GM23338 (cell line): ENCODE measurements at regions not wholly inside any gene's neighbourhood (a gene's known extent, or its start where the extent isn't known, plus 50 kb on each side); places are given as distances from the start of the nearest gene placed in this dataset.

Experiments used
- ATAC-seq: fragments of 200-7000 bp; cut with Tn5 transposase; 3 replicates; pipeline ENCODE4 v1.9.1; 2020
- DNase-seq: peaks from one replicate; pipeline ENCODE4 v3.0.0-alpha.2; 2015; ENCODE audit warnings: low spot score
- H2AFZ ChIP-seq: fragments of 200-600 bp; sonication (generic); 2 replicates; pipeline ENCODE4 v1.8.0; 2016; ENCODE audit warnings: antibody characterized with exemption, mild to moderate bottlenecking, moderate library complexity
- H3F3A ChIP-seq: fragments of 200-600 bp; sonication (generic); replicated peaks from 2 replicates; pipeline ENCODE4 v1.8.0; 2017; ENCODE audit warnings: antibody characterized with exemption, mixed run types, low read depth
- H3K27ac ChIP-seq: fragments of 200-600 bp; sonication (generic); 2 replicates; pipeline ENCODE4 v1.6.1; 2016; ENCODE audit warnings: low read depth
- H3K27me3 ChIP-seq: fragments of 200-600 bp; sonication (generic); 2 replicates; pipeline ENCODE4 v1.8.0; 2016; ENCODE audit warnings: mild to moderate bottlenecking, mixed run types, moderate library complexity; ENCODE audit not compliant: insufficient read depth
- H3K36me3 ChIP-seq: fragments of 200-600 bp; sonication (generic); 2 replicates; pipeline ENCODE4 v1.8.0; 2016; ENCODE audit warnings: mild to moderate bottlenecking; ENCODE audit not compliant: insufficient read depth
- H3K4me1 ChIP-seq: fragments of 200-600 bp; sonication (generic); 2 replicates; pipeline ENCODE4 v1.8.0; 2016; ENCODE audit warnings: mild to moderate bottlenecking, moderate library complexity; ENCODE audit not compliant: insufficient read depth
- H3K4me2 ChIP-seq: fragments of 200-600 bp; sonication (generic); 2 replicates; pipeline ENCODE4 v1.7.1; 2017; ENCODE audit warnings: mixed run types
- H3K4me3 ChIP-seq: fragments of 200-600 bp; sonication (generic); 2 replicates; pipeline ENCODE4 v1.6.1; 2016; ENCODE audit warnings: mixed run types
- H3K79me2 ChIP-seq: fragments of 200-600 bp; sonication (generic); replicated peaks from 2 replicates; pipeline ENCODE4 v1.8.0; 2017; ENCODE audit warnings: mild to moderate bottlenecking; ENCODE audit not compliant: insufficient read depth
- H3K9me2 ChIP-seq: fragments of 200-600 bp; sonication (generic); 2 replicates; pipeline ENCODE4 v1.8.0; 2017; ENCODE audit not compliant: insufficient read depth
- H4K20me1 ChIP-seq: fragments of 200-600 bp; sonication (generic); replicated peaks from 2 replicates; pipeline ENCODE4 v1.8.0; 2017; ENCODE audit warnings: mild to moderate bottlenecking; ENCODE audit not compliant: insufficient read depth
- H3K27ac Mint-ChIP-seq: 2 replicates; pipeline ENCODE4 v1.8.0; 2020; ENCODE audit warnings: inconsistent platforms, mild to moderate bottlenecking, moderate library complexity, mixed read lengths
- H3K27me3 Mint-ChIP-seq: 3 replicates; pipeline ENCODE4 v1.8.0; 2022; ENCODE audit warnings: low read depth, mild to moderate bottlenecking, moderate library complexity, mixed read lengths, inconsistent platforms; ENCODE audit not compliant: insufficient read depth, poor library complexity
- H3K36me3 Mint-ChIP-seq: 3 replicates; pipeline ENCODE4 v1.8.0; 2021; ENCODE audit warnings: low read depth, mild to moderate bottlenecking, inconsistent platforms, moderate library complexity, mixed read lengths
- H3K4me1 Mint-ChIP-seq: 3 replicates; pipeline ENCODE4 v1.8.0; 2020; ENCODE audit warnings: mild to moderate bottlenecking, inconsistent platforms, mixed read lengths
- H3K4me3 Mint-ChIP-seq: 3 replicates; pipeline ENCODE4 v1.8.0; 2021; ENCODE audit warnings: moderate library complexity, mild to moderate bottlenecking, inconsistent platforms, mixed read lengths
- H3K9me3 Mint-ChIP-seq: 3 replicates; pipeline ENCODE4 v1.8.0; 2020; ENCODE audit warnings: moderate library complexity, mild to moderate bottlenecking, inconsistent platforms, mixed read lengths
- CTCF ChIP-seq, 2 experiments: fragments of 200-600 bp in 1 of 2; sonication (generic) in 1 of 2; conservative IDR thresholded peaks; 2 replicates each; pipeline versions ENCODE4 v1.5.1 to v1.6.1; 2016 to 2017; ENCODE audit warnings: antibody characterized with exemption in 2 of 2, low read depth in 2 of 2, mild to moderate bottlenecking in 2 of 2, moderate library complexity in 1 of 2
- EZH2 ChIP-seq: fragments of 200-600 bp; sonication (generic); IDR thresholded peaks from one replicate; pipeline ENCODE4 v1.8.0; 2017; ENCODE audit warnings: antibody characterized with exemption, mild to moderate bottlenecking, low read depth; ENCODE audit not compliant: unreplicated experiment
- JUNB ChIP-seq: IDR thresholded peaks from one replicate; pipeline ENCODE4 v1.6.1; 2016; ENCODE audit warnings: antibody characterized with exemption; ENCODE audit not compliant: unreplicated experiment
- POLR2AphosphoS5 ChIP-seq: IDR thresholded peaks from 2 replicates; pipeline ENCODE4 v1.6.1; 2016; ENCODE audit warnings: antibody characterized with exemption, low read depth
- REST ChIP-seq: IDR thresholded peaks from one replicate; pipeline ENCODE4 v1.6.1; 2018; ENCODE audit warnings: antibody characterized with exemption; ENCODE audit not compliant: unreplicated experiment
- ZNF331 ChIP-seq: fragments of 250-450 bp; sonication (Bioruptor Pico); IDR thresholded peaks from 2 replicates; pipeline ENCODE4 v1.5.0; 2020; ENCODE audit warnings: low read depth, mild to moderate bottlenecking, moderate library complexity

- no peak for TF ChIP-seq CTCF (conservative IDR thresholded peaks at IDR 0.05; ENCODE audit: low read depth in 2 of 2)
- TF ChIP-seq ZNF331 (CRISPR knock-in tag) = no peak
- TF ChIP-seq POLR2AphosphoS5 = no peak
- TF ChIP-seq REST = no peak
These were observed 159.7 kb upstream of the RAD23B start (continued) for GRCh38 chr9:107123389-107123788.

GRCh38 chr9:107127608-107128007 is 155.5 kb upstream of the RAD23B start:
- no peaks in the 10 kb centered on the region for H3K9me3 Mint-ChIP-seq
- Histone ChIP-seq H3K36me3 (no peaks in the 10 kb centered on the region), H3K4me3 (no peak overlapping the region), H3K4me1 (no peaks in the 10 kb centered on the region), H3K4me2 (no peak overlapping the region), H3K9me2 (peaks cover 15% of the 10 kb centered on the region; the same call in 1 of the 2 replicates), H3F3A (no peaks in the 10 kb centered on the region), H2AFZ (0 out of 2 replicates have a peak overlapping the region, but pooled peaks have one; percentile 14), H3K27me3 (no peaks in the 10 kb centered on the region), H3K27ac (no peak overlapping the region), H4K20me1 (no peaks in the 10 kb centered on the region), H3K79me2 (no peaks in the 10 kb centered on the region)
- no peak overlapping the region for H3K27ac Mint-ChIP-seq
- H3K4me1 Mint-ChIP-seq = peaks cover 6% of the 10 kb centered on the region
- H3K27me3 Mint-ChIP-seq = no peaks in the 10 kb centered on the region
- TF ChIP-seq CTCF (conservative IDR thresholded peaks at IDR 0.05; ENCODE audit: low read depth in 2 of 2) = peak in 1 of 2 experiments; percentile 34; a peak in 2 of 4 replicates
- no peak for TF ChIP-seq EZH2
- no peak for TF ChIP-seq JUNB
- no peaks in the 10 kb centered on the region for H3K36me3 Mint-ChIP-seq
- ATAC-seq (no peak), DNase-seq (peak; percentile 9)
- no peak overlapping the region for H3K4me3 Mint-ChIP-seq
